ENCODE measurements at regions not wholly inside any gene's neighbourhood (a gene's known extent, or its start where the extent isn't known, plus 50 kb on each side); places are given as distances from the start of the nearest gene placed in this dataset.

GRCh38 chr7:132041108-132041507 lies 484.7 kb upstream of the PODXL start:
- no peak overlapping the region for H2AFZ ChIP-seq (ENCODE audit: low read depth, low read length)
- DNase-seq (ENCODE audit: extremely low read depth in 1 of 4, low spot score in 3 of 4) (no peak), FAIRE-seq (no peak), ATAC-seq (no peak)
- H4K20me1 ChIP-seq (replicated peaks; ENCODE audit: control insufficient read depth, insufficient read depth, low read length) = no peaks in the 10 kb centered on the region
- H3K9me1 ChIP-seq (ENCODE audit: control insufficient read depth, insufficient read depth, low read length) = no peaks in the 10 kb centered on the region
- H3K27ac ChIP-seq (ENCODE audit: extremely low read depth, low read depth, low read length) = no peak overlapping the region
- ChIA-PET POLR2A (no interaction called here), CTCF (ENCODE audit: low intra/inter-chr PET ratio) (no interaction called here)
- H3K27me3 ChIP-seq (ENCODE audit: control insufficient read depth in 2 of 2, insufficient read depth in 2 of 2, low read length in 2 of 2) = no peaks in the 10 kb centered on the region
- no peak overlapping the region for H3K4me3 ChIP-seq
- no peaks in the 10 kb centered on the region for H3K36me3 ChIP-seq (ENCODE audit: control insufficient read depth, insufficient read depth, low read length)
- H3K4me1 ChIP-seq (replicated peaks in 1 of 2; ENCODE audit: control insufficient read depth in 2 of 2, insufficient read depth in 2 of 2, low read length in 2 of 2) = no peaks in the 10 kb centered on the region
- H3K9ac ChIP-seq (ENCODE audit: insufficient read depth in 1 of 2, low read depth in 2 of 2, low read length in 2 of 2) = no peak overlapping the region
- no TSS peak for BruUV-seq (replicated peaks)
- 3% methylated on average over 3 of the region's 3 CpGs for WGBS (ENCODE audit: insufficient coverage, low coverage, missing lambda C conversion rate)
- intact Hi-C loops (cut with micrococcal nuclease) = loop anchor here (10.0 kb wide), 1 partner anchor 186 kb away; no protein-coding TSS in a partner anchor
- TF ChIP-seq ASH1L (IDR thresholded peaks at IDR 0.05; ENCODE audit: borderline replicate concordance, low read depth, partially characterized antibody) (no peak), PATZ1 (CRISPR knock-in tag; IDR thresholded peaks at IDR 0.05; ENCODE audit: borderline replicate concordance) (no peak), ZNF551 (CRISPR knock-in tag; IDR thresholded peaks at IDR 0.05) (no peak), ETS2 (tag; IDR thresholded peaks at IDR 0.05; ENCODE audit: borderline replicate concordance, poor library complexity, severe bottlenecking) (no peak), ZNF764 (CRISPR knock-in tag; IDR thresholded peaks at IDR 0.05; ENCODE audit: low read depth) (no peak), SMAD2 (IDR thresholded peaks at IDR 0.05; ENCODE audit: low read depth, low read length) (no peak)
- H3K4me2 ChIP-seq (ENCODE audit: insufficient read depth, low read length) = no peak overlapping the region
- in situ Hi-C loops (cut with MboI) = no loop called here
- no peaks in the 10 kb centered on the region for H3K9me3 ChIP-seq (replicated peaks; ENCODE audit: control insufficient read depth, insufficient read depth, low read depth, low read length)
- no peaks in the 10 kb centered on the region for H3K79me2 ChIP-seq (ENCODE audit: control insufficient read depth, insufficient read depth, low read length)
